Peyer's patch (tissue), 4 donors: ENCODE measurements at regions not wholly inside any gene's neighbourhood (a gene's known extent, or its start where the extent isn't known, plus 50 kb on each side); places are given as distances from the start of the nearest gene placed in this dataset.

Source experiments
- DNase-seq, 3 donors: peaks; one replicate each; pipeline ENCODE4 v3.0.0-alpha.2; 2017 to 2019
- H3K27ac ChIP-seq, 4 donors: fragments of 200-600 bp; sonication (generic); one replicate each; pipeline ENCODE4 v1.5.1; 2016 to 2019
- H3K27me3 ChIP-seq, 2 donors: fragments of 200-600 bp; sonication (generic); one replicate each; pipeline ENCODE4 v1.5.1; 2019
- H3K36me3 ChIP-seq, 3 donors: fragments of 200-600 bp; sonication (generic); one replicate each; pipeline ENCODE4 v1.5.1; 2016 to 2019
- H3K4me1 ChIP-seq, 4 donors: fragments of 200-600 bp; sonication (generic); one replicate each; pipeline ENCODE4 v1.5.1; 2016 to 2019
- H3K4me3 ChIP-seq, 4 donors: fragments of 200-600 bp; sonication (generic); 1 replicate in 3 of 4; 2 replicates in 1 of 4; pipeline ENCODE4 v1.5.1; 2016 to 2019; ENCODE audit warnings: mild to moderate bottlenecking in 1 of 4
- H3K9me3 ChIP-seq, 4 donors: fragments of 200-600 bp; sonication (generic); one replicate each; pipeline ENCODE4 v1.5.1; 2016 to 2019; ENCODE audit warnings: mild to moderate bottlenecking in 1 of 4
- CTCF ChIP-seq, 6 experiments: fragments of 450-650 bp in 4 of 6; fragments of 200-600 bp in 2 of 6; sonication (generic) in 1 of 6; IDR thresholded peaks; one replicate each; pipeline ENCODE4 v1.5.1; 2017 to 2019; ENCODE audit warnings: antibody characterized with exemption in 6 of 6, mild to moderate bottlenecking in 3 of 6, moderate library complexity in 1 of 6
- POLR2A ChIP-seq, 2 donors: fragments of 450-650 bp; IDR thresholded peaks; one replicate each; pipeline ENCODE4 v1.5.1; 2017; ENCODE audit warnings: antibody characterized with exemption in 2 of 2, mild to moderate bottlenecking in 2 of 2, moderate library complexity in 2 of 2

GRCh38 chr18:71529703-71530303, 1014.3 kb downstream of the CBLN2 start:
- no peak for TF ChIP-seq POLR2A (IDR thresholded peaks at IDR 0.05)
- no peak for TF ChIP-seq CTCF (IDR thresholded peaks at IDR 0.05)
- H3K9me3 ChIP-seq: no peaks in the 10 kb centered on the region
- no peak for DNase-seq
- no peaks in the 10 kb centered on the region for H3K4me1 ChIP-seq
- H3K4me3 ChIP-seq: no peak overlapping the region
- no peaks in the 10 kb centered on the region for H3K27me3 ChIP-seq
- H3K36me3 ChIP-seq: no peaks in the 10 kb centered on the region
- H3K27ac ChIP-seq: no peak overlapping the region

GRCh38 chr18:71523483-71524435, 1020.4 kb downstream of the CBLN2 start:
- Histone ChIP-seq H3K9me3 (no peaks in the 10 kb centered on the region), H3K27ac (no peak overlapping the region), H3K36me3 (no peaks in the 10 kb centered on the region), H3K4me1 (no peaks in the 10 kb centered on the region), H3K27me3 (no peaks in the 10 kb centered on the region), H3K4me3 (no peak overlapping the region)
- DNase-seq: no peak
- TF ChIP-seq CTCF (IDR thresholded peaks at IDR 0.05) (no peak), POLR2A (IDR thresholded peaks at IDR 0.05) (no peak)

- TF ChIP-seq CTCF (IDR thresholded peaks at IDR 0.05): no peak
- no peak for TF ChIP-seq POLR2A (IDR thresholded peaks at IDR 0.05)
Observed at GRCh38 chr18:71505526-71505925, 1038.6 kb downstream of the CBLN2 start.

GRCh38 chr18:71503222-71503621, 1040.9 kb downstream of the CBLN2 start:
- Histone ChIP-seq H3K4me3 (no peak overlapping the region), H3K4me1 (no peaks in the 10 kb centered on the region), H3K36me3 (no peaks in the 10 kb centered on the region), H3K27me3 (no peaks in the 10 kb centered on the region), H3K9me3 (no peaks in the 10 kb centered on the region), H3K27ac (no peak overlapping the region)
- TF ChIP-seq POLR2A (IDR thresholded peaks at IDR 0.05): no peak
- no peak for TF ChIP-seq CTCF (IDR thresholded peaks at IDR 0.05)
- no peak for DNase-seq

More at GRCh38 chr18:71505526-71505925, 1038.6 kb downstream of the CBLN2 start:
- Histone ChIP-seq H3K36me3 (no peaks in the 10 kb centered on the region), H3K27me3 (no peaks in the 10 kb centered on the region), H3K4me3 (no peak overlapping the region), H3K9me3 (no peaks in the 10 kb centered on the region), H3K4me1 (no peaks in the 10 kb centered on the region), H3K27ac (no peak overlapping the region)
- DNase-seq: no peak

- Histone ChIP-seq H3K4me1 (no peaks in the 10 kb centered on the region), H3K36me3 (no peaks in the 10 kb centered on the region), H3K27me3 (peaks cover 0 to 3% of the 10 kb centered on the region in 2 donors)
Observed at GRCh38 chr18:71485611-71486010, 1058.5 kb downstream of the CBLN2 start.

More at GRCh38 chr18:71485611-71486010, 1058.5 kb downstream of the CBLN2 start:
- H3K4me3 ChIP-seq: no peak overlapping the region
- DNase-seq: no peak
- no peak overlapping the region for H3K27ac ChIP-seq
- H3K9me3 ChIP-seq: peaks cover 0 to 6% (median 0%) of the 10 kb centered on the region in 4 donors
- TF ChIP-seq POLR2A (IDR thresholded peaks at IDR 0.05): no peak
- TF ChIP-seq CTCF (IDR thresholded peaks at IDR 0.05): no peak
